Upper lobe of right lung (tissue), 1 donor: ENCODE measurements at regions not wholly inside any gene's neighbourhood (a gene's known extent, or its start where the extent isn't known, plus 50 kb on each side); places are given as distances from the start of the nearest gene placed in this dataset.

ENCODE experiments used
- ATAC-seq: fragments of 200-7000 bp; cut with Tn5 transposase; one replicate; pipeline ENCODE4 v1.9.1; 2020; ENCODE audit warnings: mild to moderate bottlenecking, moderate library complexity
- DNase-seq: peaks from one replicate; pipeline ENCODE4 v3.0.0-alpha.2; 2020
- H3K27ac ChIP-seq: fragments of 200-600 bp; one replicate; pipeline ENCODE4 v1.8.0; 2022
- H3K27me3 ChIP-seq: fragments of 200-600 bp; one replicate; pipeline ENCODE4 v1.8.0; 2022; ENCODE audit warnings: mild to moderate bottlenecking
- H3K36me3 ChIP-seq: fragments of 200-600 bp; one replicate; pipeline ENCODE4 v1.8.0; 2022
- H3K4me1 ChIP-seq: fragments of 200-600 bp; one replicate; pipeline ENCODE4 v1.8.0; 2022
- H3K4me3 ChIP-seq: fragments of 200-600 bp; one replicate; pipeline ENCODE4 v1.8.0; 2022; ENCODE audit warnings: mild to moderate bottlenecking
- H3K9me3 ChIP-seq: fragments of 200-600 bp; one replicate; pipeline ENCODE4 v1.8.0; 2022
- CTCF ChIP-seq: fragments of 200-600 bp; IDR thresholded peaks from one replicate; pipeline ENCODE4 v1.8.0; 2022; ENCODE audit warnings: antibody characterized with exemption
- intact Hi-C: fragments of 100-400 bp; cut with DNase I; formaldehyde crosslinking; loops from one replicate; pipeline ENCODE4 v1.11.0; 2022
- donor health status: DM: no; HTN: yes; CAD: no; lungs with severe emphysema.

- no peak for TF ChIP-seq CTCF
- no peaks in the 10 kb centered on the region for H3K27me3 ChIP-seq
- DNase-seq (no peak), ATAC-seq (no peak)
- no peak overlapping the region for H3K27ac ChIP-seq
- no peak overlapping the region for H3K4me3 ChIP-seq
- intact Hi-C loops = no loop called here
- H3K36me3 ChIP-seq = no peaks in the 10 kb centered on the region
- H3K9me3 ChIP-seq = no peaks in the 10 kb centered on the region
- H3K4me1 ChIP-seq = no peaks in the 10 kb centered on the region
Observed at GRCh38 chr2:58853420-58853819, 612.3 kb upstream of the FANCL start.

- H3K9me3 ChIP-seq = no peaks in the 10 kb centered on the region
- no peaks in the 10 kb centered on the region for H3K36me3 ChIP-seq
- ATAC-seq (no peak), DNase-seq (no peak)
- no peak overlapping the region for H3K4me3 ChIP-seq
- intact Hi-C loops = no loop called here
- H3K27me3 ChIP-seq = no peaks in the 10 kb centered on the region
- H3K27ac ChIP-seq = no peak overlapping the region
- H3K4me1 ChIP-seq = no peaks in the 10 kb centered on the region
- no peak for TF ChIP-seq CTCF
Observed at GRCh38 chr2:58852905-58853304, 611.8 kb upstream of the FANCL start.

GRCh38 chr2:58852243-58852642 lies 611.1 kb upstream of the FANCL start:
- intact Hi-C loops = no loop called here
- no peaks in the 10 kb centered on the region for H3K36me3 ChIP-seq
- TF ChIP-seq CTCF = no peak
- H3K4me1 ChIP-seq = no peaks in the 10 kb centered on the region
- H3K4me3 ChIP-seq = no peak overlapping the region
- no peak overlapping the region for H3K27ac ChIP-seq
- no peaks in the 10 kb centered on the region for H3K9me3 ChIP-seq
- DNase-seq (no peak), ATAC-seq (no peak)
- H3K27me3 ChIP-seq = no peaks in the 10 kb centered on the region

GRCh38 chr2:58851598-58851997 lies 610.5 kb upstream of the FANCL start:
- Histone ChIP-seq H3K27ac (no peak overlapping the region), H3K9me3 (no peaks in the 10 kb centered on the region), H3K27me3 (no peaks in the 10 kb centered on the region), H3K4me1 (no peaks in the 10 kb centered on the region), H3K36me3 (no peaks in the 10 kb centered on the region), H3K4me3 (no peak overlapping the region)
- no peak for ATAC-seq
- DNase-seq = no peak
- TF ChIP-seq CTCF = no peak
- intact Hi-C loops = no loop called here

GRCh38 chr2:58845011-58845410 lies 603.9 kb upstream of the FANCL start:
- intact Hi-C loops = no loop called here
- no peaks in the 10 kb centered on the region for H3K9me3 ChIP-seq
- H3K4me3 ChIP-seq = no peak overlapping the region
- ATAC-seq = no peak
- no peak for DNase-seq
- no peaks in the 10 kb centered on the region for H3K4me1 ChIP-seq
- H3K27me3 ChIP-seq = no peaks in the 10 kb centered on the region
- no peaks in the 10 kb centered on the region for H3K36me3 ChIP-seq
- H3K27ac ChIP-seq = no peak overlapping the region
- no peak for TF ChIP-seq CTCF

- H3K27ac ChIP-seq = no peak overlapping the region
- no peaks in the 10 kb centered on the region for H3K9me3 ChIP-seq
- TF ChIP-seq CTCF = no peak
- no peak overlapping the region for H3K4me3 ChIP-seq
- no peaks in the 10 kb centered on the region for H3K4me1 ChIP-seq
- H3K27me3 ChIP-seq = no peaks in the 10 kb centered on the region
- intact Hi-C loops = no loop called here
- H3K36me3 ChIP-seq = no peaks in the 10 kb centered on the region
- ATAC-seq (peak; percentile 90), DNase-seq (no peak)
Observed at GRCh38 chr2:58842501-58843155, 601.5 kb upstream of the FANCL start.
